Fibroblast of lung (primary cell): ENCODE measurements at regions not wholly inside any gene's neighbourhood (a gene's known extent, or its start where the extent isn't known, plus 50 kb on each side); places are given as distances from the start of the nearest gene placed in this dataset.

Experiments used
- CTCF ChIP-seq, 2 donors: IDR thresholded peaks in 1 of 2; conservative IDR thresholded peaks in 1 of 2; 1 replicate in 1 of 2; 2 replicates in 1 of 2; pipeline ENCODE4 v1.5.1; 2011 to 2012; ENCODE audit warnings: low read length in 2 of 2, control low read depth in 1 of 2, inconsistent platforms in 1 of 2, low read depth in 1 of 2, mild to moderate bottlenecking in 1 of 2
- EZH2 ChIP-seq: IDR thresholded peaks from 2 replicates; pipeline ENCODE4 v1.5.1; 2012; ENCODE audit warnings: low read length, control low read depth, mild to moderate bottlenecking; ENCODE audit errors: missing control alignments

GRCh38 chr6:105983763-105984162 lies 102.4 kb upstream of the PRDM1 start:
- TF ChIP-seq CTCF (conservative IDR thresholded peaks at IDR 0.05 in 1 of 2, IDR thresholded peaks at IDR 0.05 in 1 of 2; ENCODE audit: low read depth in 1 of 2, low read length in 2 of 2) = no peak
- no peak for TF ChIP-seq EZH2
